ENCODE measurements at regions not wholly inside any gene's neighbourhood (a gene's known extent, or its start where the extent isn't known, plus 50 kb on each side); places are given as distances from the start of the nearest gene placed in this dataset.

- CTCF ChIA-PET: interaction anchor here (0.5 to 1.1 kb wide), 4 partner anchors 10 to 489 kb away, joined by 3 to 5 read pairs (median 4); no protein-coding TSS in a partner anchor
- no peak overlapping the region for H3K4me3 ChIP-seq (ENCODE audit: low read depth, low read length)
- no peak overlapping the region for H3K27ac ChIP-seq (ENCODE audit: extremely low read depth, low read depth, low read length)
- no peaks in the 10 kb centered on the region for H3K4me1 ChIP-seq (ENCODE audit: control insufficient read depth, insufficient read depth, low read length)
- no peaks in the 10 kb centered on the region for H3K36me3 ChIP-seq (ENCODE audit: control insufficient read depth in 2 of 2, insufficient read depth in 1 of 2, low read length in 2 of 2)
- no peak for TF ChIP-seq MEIS1 (CRISPR knock-in tag; IDR thresholded peaks at IDR 0.05; ENCODE audit: borderline replicate concordance)
- TF ChIP-seq ZNF16 (tag by site-specific recombination; IDR thresholded peaks at IDR 0.05; ENCODE audit: low read depth): no peak
- no peak for TF ChIP-seq ZNF529 (tag by site-specific recombination; IDR thresholded peaks at IDR 0.05; ENCODE audit: insufficient replicate concordance)
- TF ChIP-seq ZNF2 (tag by site-specific recombination; IDR thresholded peaks at IDR 0.05): no peak
- no peak for TF ChIP-seq ZNF146 (tag by site-specific recombination; IDR thresholded peaks at IDR 0.05)
- TF ChIP-seq ZNF19 (tag by site-specific recombination; IDR thresholded peaks at IDR 0.05; ENCODE audit: low read depth): no peak
- TF ChIP-seq ZNF670 (tag by site-specific recombination; IDR thresholded peaks at IDR 0.05; ENCODE audit: low read depth): no peak
- TF ChIP-seq YY2 (tag by site-specific recombination; IDR thresholded peaks at IDR 0.05): no peak
- TF ChIP-seq, protein P1, sequence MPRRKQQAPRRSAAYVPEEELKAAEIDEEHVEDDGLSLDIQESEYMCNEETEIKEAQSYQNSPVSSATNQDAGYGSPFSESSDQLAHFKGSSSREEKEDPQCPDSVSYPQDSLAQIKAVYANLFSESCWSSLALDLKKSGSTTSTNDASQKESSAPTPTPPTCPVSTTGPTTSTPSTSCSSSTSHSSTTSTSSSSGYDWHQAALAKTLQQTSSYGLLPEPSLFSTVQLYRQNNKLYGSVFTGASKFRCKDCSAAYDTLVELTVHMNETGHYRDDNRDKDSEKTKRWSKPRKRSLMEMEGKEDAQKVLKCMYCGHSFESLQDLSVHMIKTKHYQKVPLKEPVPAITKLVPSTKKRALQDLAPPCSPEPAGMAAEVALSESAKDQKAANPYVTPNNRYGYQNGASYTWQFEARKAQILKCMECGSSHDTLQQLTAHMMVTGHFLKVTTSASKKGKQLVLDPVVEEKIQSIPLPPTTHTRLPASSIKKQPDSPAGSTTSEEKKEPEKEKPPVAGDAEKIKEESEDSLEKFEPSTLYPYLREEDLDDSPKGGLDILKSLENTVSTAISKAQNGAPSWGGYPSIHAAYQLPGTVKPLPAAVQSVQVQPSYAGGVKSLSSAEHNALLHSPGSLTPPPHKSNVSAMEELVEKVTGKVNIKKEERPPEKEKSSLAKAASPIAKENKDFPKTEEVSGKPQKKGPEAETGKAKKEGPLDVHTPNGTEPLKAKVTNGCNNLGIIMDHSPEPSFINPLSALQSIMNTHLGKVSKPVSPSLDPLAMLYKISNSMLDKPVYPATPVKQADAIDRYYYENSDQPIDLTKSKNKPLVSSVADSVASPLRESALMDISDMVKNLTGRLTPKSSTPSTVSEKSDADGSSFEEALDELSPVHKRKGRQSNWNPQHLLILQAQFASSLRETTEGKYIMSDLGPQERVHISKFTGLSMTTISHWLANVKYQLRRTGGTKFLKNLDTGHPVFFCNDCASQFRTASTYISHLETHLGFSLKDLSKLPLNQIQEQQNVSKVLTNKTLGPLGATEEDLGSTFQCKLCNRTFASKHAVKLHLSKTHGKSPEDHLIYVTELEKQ (tag by site-specific recombination; IDR thresholded peaks at IDR 0.05; ENCODE audit: borderline replicate concordance): no peak
- no peak for TF ChIP-seq OSR2 (tag by site-specific recombination; IDR thresholded peaks at IDR 0.05)
- TF ChIP-seq ZBTB17 (tag by site-specific recombination; IDR thresholded peaks at IDR 0.05): no peak
- TF ChIP-seq ZNF274 (IDR thresholded peaks at IDR 0.05; ENCODE audit: low read length): no peak
- TF ChIP-seq ZNF274 (tag by site-specific recombination; IDR thresholded peaks at IDR 0.05; ENCODE audit: borderline replicate concordance): no peak
- TF ChIP-seq ZNF548 (tag by site-specific recombination; IDR thresholded peaks at IDR 0.05): no peak
- TF ChIP-seq ZNF830 (tag by site-specific recombination; IDR thresholded peaks at IDR 0.05; ENCODE audit: low read depth): no peak
- no peak for TF ChIP-seq ZNF843 (tag by site-specific recombination; IDR thresholded peaks at IDR 0.05)
- TF ChIP-seq, protein P2, sequence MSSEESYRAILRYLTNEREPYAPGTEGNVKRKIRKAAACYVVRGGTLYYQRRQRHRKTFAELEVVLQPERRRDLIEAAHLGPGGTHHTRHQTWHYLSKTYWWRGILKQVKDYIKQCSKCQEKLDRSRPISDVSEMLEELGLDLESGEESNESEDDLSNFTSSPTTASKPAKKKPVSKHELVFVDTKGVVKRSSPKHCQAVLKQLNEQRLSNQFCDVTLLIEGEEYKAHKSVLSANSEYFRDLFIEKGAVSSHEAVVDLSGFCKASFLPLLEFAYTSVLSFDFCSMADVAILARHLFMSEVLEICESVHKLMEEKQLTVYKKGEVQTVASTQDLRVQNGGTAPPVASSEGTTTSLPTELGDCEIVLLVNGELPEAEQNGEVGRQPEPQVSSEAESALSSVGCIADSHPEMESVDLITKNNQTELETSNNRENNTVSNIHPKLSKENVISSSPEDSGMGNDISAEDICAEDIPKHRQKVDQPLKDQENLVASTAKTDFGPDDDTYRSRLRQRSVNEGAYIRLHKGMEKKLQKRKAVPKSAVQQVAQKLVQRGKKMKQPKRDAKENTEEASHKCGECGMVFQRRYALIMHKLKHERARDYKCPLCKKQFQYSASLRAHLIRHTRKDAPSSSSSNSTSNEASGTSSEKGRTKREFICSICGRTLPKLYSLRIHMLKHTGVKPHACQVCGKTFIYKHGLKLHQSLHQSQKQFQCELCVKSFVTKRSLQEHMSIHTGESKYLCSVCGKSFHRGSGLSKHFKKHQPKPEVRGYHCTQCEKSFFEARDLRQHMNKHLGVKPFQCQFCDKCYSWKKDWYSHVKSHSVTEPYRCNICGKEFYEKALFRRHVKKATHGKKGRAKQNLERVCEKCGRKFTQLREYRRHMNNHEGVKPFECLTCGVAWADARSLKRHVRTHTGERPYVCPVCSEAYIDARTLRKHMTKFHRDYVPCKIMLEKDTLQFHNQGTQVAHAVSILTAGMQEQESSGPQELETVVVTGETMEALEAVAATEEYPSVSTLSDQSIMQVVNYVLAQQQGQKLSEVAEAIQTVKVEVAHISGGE (tag by site-specific recombination; conservative IDR thresholded peaks at IDR 0.05; ENCODE audit: low read depth): no peak
- TF ChIP-seq, protein P3, sequence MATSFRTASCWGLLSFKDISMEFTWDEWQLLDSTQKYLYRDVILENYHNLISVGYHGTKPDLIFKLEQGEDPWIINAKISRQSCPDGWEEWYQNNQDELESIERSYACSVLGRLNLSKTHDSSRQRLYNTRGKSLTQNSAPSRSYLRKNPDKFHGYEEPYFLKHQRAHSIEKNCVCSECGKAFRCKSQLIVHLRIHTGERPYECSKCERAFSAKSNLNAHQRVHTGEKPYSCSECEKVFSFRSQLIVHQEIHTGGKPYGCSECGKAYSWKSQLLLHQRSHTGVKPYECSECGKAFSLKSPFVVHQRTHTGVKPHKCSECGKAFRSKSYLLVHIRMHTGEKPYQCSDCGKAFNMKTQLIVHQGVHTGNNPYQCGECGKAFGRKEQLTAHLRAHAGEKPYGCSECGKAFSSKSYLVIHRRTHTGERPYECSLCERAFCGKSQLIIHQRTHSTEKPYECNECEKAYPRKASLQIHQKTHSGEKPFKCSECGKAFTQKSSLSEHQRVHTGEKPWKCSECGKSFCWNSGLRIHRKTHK (tag by site-specific recombination; IDR thresholded peaks at IDR 0.05): no peak
- TF ChIP-seq ZSCAN16 (tag by site-specific recombination; IDR thresholded peaks at IDR 0.05): no peak
- H3K9me3 ChIP-seq (ENCODE audit: control insufficient read depth, insufficient read depth, low read depth, low read length): no peaks in the 10 kb centered on the region; the same call in 1 of the 2 replicates
- POLR2A ChIA-PET: no interaction called here
Measured at GRCh38 chr2:206368484-206368883, 74.8 kb upstream of the ADAM23 start.

Measured in HEK293 (cell line).